Neuronal stem cell (in vitro differentiated cells): ENCODE measurements at regions not wholly inside any gene's neighbourhood (a gene's known extent, or its start where the extent isn't known, plus 50 kb on each side); places are given as distances from the start of the nearest gene placed in this dataset.

Experiments
- DNase-seq: peaks from one replicate; pipeline ENCODE4 v3.0.0-alpha.2; 2013; ENCODE audit warnings: low spot score
- H2AFZ ChIP-seq: one replicate; pipeline ENCODE4 v1.6.1; 2013; ENCODE audit warnings: mild to moderate bottlenecking, low read length, inconsistent platforms
- H2AK5ac ChIP-seq: 2 replicates; pipeline ENCODE4 v1.6.1; 2013; ENCODE audit warnings: low read depth, mild to moderate bottlenecking, inconsistent platforms, low read length, moderate library complexity, mixed read lengths
- H2BK120ac ChIP-seq: 2 replicates; pipeline ENCODE4 v1.6.1; 2013; ENCODE audit warnings: low read depth, mild to moderate bottlenecking, inconsistent platforms, low read length, moderate library complexity, mixed read lengths
- H2BK12ac ChIP-seq: one replicate; pipeline ENCODE4 v1.6.1; 2013; ENCODE audit warnings: low read length, inconsistent platforms
- H2BK15ac ChIP-seq: 2 replicates; pipeline ENCODE4 v1.6.1; 2013; ENCODE audit warnings: mild to moderate bottlenecking, low read length, inconsistent platforms, mixed read lengths
- H2BK5ac ChIP-seq: one replicate; pipeline ENCODE4 v1.6.1; 2013; ENCODE audit warnings: inconsistent platforms, mild to moderate bottlenecking, low read length, moderate library complexity
- H3K14ac ChIP-seq: one replicate; pipeline ENCODE4 v1.6.1; 2013; ENCODE audit warnings: low read length, inconsistent platforms
- H3K18ac ChIP-seq: 2 replicates; pipeline ENCODE4 v1.6.1; 2013; ENCODE audit warnings: low read length, inconsistent platforms
- H3K23ac ChIP-seq: 2 replicates; pipeline ENCODE4 v1.6.1; 2013; ENCODE audit warnings: low read depth, mild to moderate bottlenecking, mixed read lengths, low read length, inconsistent platforms; ENCODE audit not compliant: poor library complexity
- H3K27ac ChIP-seq: replicated peaks from 3 replicates; pipeline ENCODE4 v1.5.1; 2013; ENCODE audit warnings: low read length, inconsistent platforms
- H3K27me3 ChIP-seq, 3 experiments: 2 replicates each; pipeline ENCODE4 v1.6.1; 2013; ENCODE audit warnings: low read length in 3 of 3, mild to moderate bottlenecking in 2 of 3, inconsistent platforms in 1 of 3, low read depth in 1 of 3, mixed read lengths in 1 of 3, moderate library complexity in 1 of 3; ENCODE audit not compliant: control insufficient read depth in 3 of 3, insufficient read depth in 3 of 3
- H3K36me3 ChIP-seq, 2 donors: replicated peaks in 1 of 2; 2 replicates each; pipeline ENCODE4 v1.6.1; 2013; ENCODE audit warnings: low read length in 2 of 2; ENCODE audit not compliant: control insufficient read depth in 2 of 2, insufficient read depth in 2 of 2
- H3K4ac ChIP-seq: 2 replicates; pipeline ENCODE4 v1.6.1; 2013; ENCODE audit warnings: inconsistent platforms, mild to moderate bottlenecking, low read length, moderate library complexity
- H3K4me1 ChIP-seq, 2 donors: 1 replicate in 1 of 2; 2 replicates in 1 of 2; pipeline ENCODE4 v1.6.1; 2013; ENCODE audit warnings: low read length in 2 of 2, low read depth in 1 of 2; ENCODE audit not compliant: control insufficient read depth in 2 of 2, insufficient read depth in 1 of 2
- H3K4me2 ChIP-seq: one replicate; pipeline ENCODE4 v1.6.1; 2013; ENCODE audit warnings: mild to moderate bottlenecking, low read length, inconsistent platforms; ENCODE audit not compliant: insufficient read depth, poor library complexity, severe bottlenecking
- H3K4me3 ChIP-seq, 2 donors: 2 replicates each; pipeline ENCODE4 v1.5.1; 2013; ENCODE audit warnings: low read length in 2 of 2, mild to moderate bottlenecking in 2 of 2, inconsistent platforms in 1 of 2, moderate library complexity in 1 of 2
- H3K79me1 ChIP-seq: one replicate; pipeline ENCODE4 v1.6.1; 2013; ENCODE audit warnings: low read depth, mild to moderate bottlenecking, inconsistent platforms, low read length, moderate library complexity
- H3K9ac ChIP-seq: one replicate; pipeline ENCODE4 v1.6.1; 2013; ENCODE audit warnings: mild to moderate bottlenecking, low read depth, low read length, inconsistent platforms; ENCODE audit not compliant: poor library complexity
- H3K9me3 ChIP-seq, 2 donors: replicated peaks in 1 of 2; 2 replicates each; pipeline versions ENCODE3 to v1.6.1; 2013; ENCODE audit warnings: low read length in 2 of 2, mild to moderate bottlenecking in 2 of 2, inconsistent platforms in 1 of 2, low read depth in 1 of 2, mixed read lengths in 1 of 2, moderate library complexity in 1 of 2; ENCODE audit not compliant: control insufficient read depth in 2 of 2, insufficient read depth in 1 of 2
- H4K8ac ChIP-seq: one replicate; pipeline ENCODE4 v1.6.1; 2013; ENCODE audit warnings: low read depth, mild to moderate bottlenecking, inconsistent platforms, low read length, moderate library complexity
- H4K91ac ChIP-seq: one replicate; pipeline ENCODE4 v1.6.1; 2013; ENCODE audit warnings: low read length, low read depth, mild to moderate bottlenecking, inconsistent platforms; ENCODE audit not compliant: poor library complexity
- WGBS, 2 donors: extraction: QIAGEN DNeasy Blood & Tissue Kit; methylation state at CpG; one replicate each; pipeline ENCODE4 v1.1.7; 2013; ENCODE audit warnings: missing lambda C conversion rate in 2 of 2, mixed read lengths in 1 of 2; ENCODE audit not compliant: insufficient read length in 2 of 2, insufficient replicate concordance in 1 of 2; ENCODE audit errors: extremely low coverage in 2 of 2; 5-methylcytosine and 5-hydroxymethylcytosine counted together

GRCh38 chrX:3192835-3193234 lies 151.6 kb downstream of the ARSF start:
- Histone ChIP-seq H2BK15ac (no peak overlapping the region), H3K9ac (no peak overlapping the region), H3K27me3 (no peaks in the 10 kb centered on the region), H3K4me3 (no peak overlapping the region), H4K91ac (no peak overlapping the region), H3K4ac (no peak overlapping the region), H3K23ac (no peak overlapping the region), H2AK5ac (no peak overlapping the region), H2BK12ac (no peak overlapping the region), H3K9me3 (no peaks in the 10 kb centered on the region), H3K4me1 (no peaks in the 10 kb centered on the region), H3K4me2 (no peak overlapping the region), H3K14ac (no peak overlapping the region), H3K79me1 (no peaks in the 10 kb centered on the region), H2AFZ (no peak overlapping the region), H2BK120ac (no peak overlapping the region), H3K27ac (no peak overlapping the region), H4K8ac (no peak overlapping the region), H3K36me3 (no peaks in the 10 kb centered on the region), H3K18ac (no peak overlapping the region), H2BK5ac (no peak overlapping the region)
- no CpG with 5 or more reads among the region's 4 CpGs for WGBS, 2 donors
- no peak for DNase-seq

- Histone ChIP-seq H3K36me3 (no peaks in the 10 kb centered on the region), H3K14ac (no peak overlapping the region), H2BK120ac (no peak overlapping the region), H3K23ac (no peak overlapping the region), H3K18ac (no peak overlapping the region), H2BK15ac (no peak overlapping the region), H3K4me3 (no peak overlapping the region), H3K79me1 (no peaks in the 10 kb centered on the region), H3K4me1 (no peaks in the 10 kb centered on the region), H2AFZ (no peak overlapping the region), H3K27me3 (no peaks in the 10 kb centered on the region), H3K27ac (no peak overlapping the region), H2BK5ac (no peak overlapping the region), H2BK12ac (no peak overlapping the region), H3K4me2 (no peak overlapping the region), H4K91ac (no peak overlapping the region), H3K9me3 (no peaks in the 10 kb centered on the region), H3K4ac (no peak overlapping the region), H2AK5ac (no peak overlapping the region), H3K9ac (no peak overlapping the region), H4K8ac (no peak overlapping the region)
- WGBS, 2 donors = no CpG with 5 or more reads among the region's 5 CpGs
- DNase-seq = no peak
These were observed 150.5 kb downstream of the ARSF start for GRCh38 chrX:3191796-3192195.

- Histone ChIP-seq H3K4me1 (no peaks in the 10 kb centered on the region), H2BK120ac (no peak overlapping the region), H3K79me1 (no peaks in the 10 kb centered on the region), H2AFZ (no peak overlapping the region), H3K23ac (no peak overlapping the region), H3K27ac (no peak overlapping the region), H4K91ac (no peak overlapping the region), H4K8ac (no peak overlapping the region), H3K14ac (no peak overlapping the region), H3K4ac (no peak overlapping the region), H2BK15ac (no peak overlapping the region), H3K18ac (no peak overlapping the region), H3K4me2 (no peak overlapping the region), H3K27me3 (no peaks in the 10 kb centered on the region), H2AK5ac (no peak overlapping the region), H3K9ac (no peak overlapping the region), H2BK12ac (no peak overlapping the region), H3K9me3 (no peaks in the 10 kb centered on the region), H3K4me3 (no peak overlapping the region), H2BK5ac (no peak overlapping the region), H3K36me3 (no peaks in the 10 kb centered on the region)
- DNase-seq = no peak
- WGBS, 2 donors = no CpG with 5 or more reads among the region's 3 CpGs
These were observed 149.9 kb downstream of the ARSF start for GRCh38 chrX:3191201-3191600.

GRCh38 chrX:3184176-3184930 lies 143.1 kb downstream of the ARSF start:
- WGBS, 2 donors = no CpG with 5 or more reads among the region's 5 CpGs
- Histone ChIP-seq H3K9me3 (no peaks in the 10 kb centered on the region), H3K18ac (no peak overlapping the region), H2BK12ac (no peak overlapping the region), H3K4ac (no peak overlapping the region), H3K79me1 (no peaks in the 10 kb centered on the region), H4K91ac (no peak overlapping the region), H3K23ac (no peak overlapping the region), H2AK5ac (no peak overlapping the region), H3K27me3 (no peaks in the 10 kb centered on the region), H4K8ac (no peak overlapping the region), H2BK5ac (no peak overlapping the region), H3K36me3 (no peaks in the 10 kb centered on the region), H3K14ac (no peak overlapping the region), H2BK120ac (no peak overlapping the region), H3K4me1 (no peaks in the 10 kb centered on the region), H3K9ac (no peak overlapping the region), H3K27ac (no peak overlapping the region), H2AFZ (no peak overlapping the region), H3K4me3 (no peak overlapping the region), H3K4me2 (no peak overlapping the region), H2BK15ac (no peak overlapping the region)
- no peak for DNase-seq
